LNCaP clone FGC (cell line): ENCODE measurements at regions not wholly inside any gene's neighbourhood (a gene's known extent, or its start where the extent isn't known, plus 50 kb on each side); places are given as distances from the start of the nearest gene placed in this dataset.

Source experiments
- DNase-seq: peaks from one replicate; pipeline ENCODE4 v3.0.0-alpha.2; 2011; ENCODE audit warnings: low read depth
- H3K4me3 ChIP-seq: 2 replicates; pipeline ENCODE4 v1.5.1; 2011; ENCODE audit warnings: mild to moderate bottlenecking, low read depth, low read length, control low read depth
- TF ChIP-seq, protein P1 (sequence below): IDR thresholded peaks from 2 replicates; pipeline ENCODE4 v1.5.1; 2012; ENCODE audit warnings: mild to moderate bottlenecking; ENCODE audit not compliant: control insufficient read depth, insufficient read depth; ENCODE audit errors: extremely low read depth

DNA sequence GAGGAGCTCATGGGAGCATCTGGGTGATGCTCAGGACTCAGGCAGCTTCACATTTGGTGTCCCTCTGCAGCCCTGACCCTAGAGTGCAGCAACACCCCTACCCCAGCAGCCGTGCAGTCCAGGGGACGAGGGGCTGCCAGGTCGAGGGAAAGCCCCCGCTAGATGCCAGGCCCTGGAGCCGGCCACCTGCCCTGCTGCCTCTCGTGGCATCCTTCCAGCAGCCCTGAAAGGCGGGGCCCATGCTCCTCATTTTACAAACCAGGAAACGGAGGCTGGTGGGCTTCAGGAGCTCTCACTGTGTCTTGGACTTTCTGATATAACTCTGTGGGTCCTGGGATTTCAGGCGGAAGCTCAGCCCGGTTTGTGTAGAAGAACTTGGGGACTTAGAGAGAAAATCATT, 120.5 kb upstream of the WNT4 start:
- TF ChIP-seq, protein P1, sequence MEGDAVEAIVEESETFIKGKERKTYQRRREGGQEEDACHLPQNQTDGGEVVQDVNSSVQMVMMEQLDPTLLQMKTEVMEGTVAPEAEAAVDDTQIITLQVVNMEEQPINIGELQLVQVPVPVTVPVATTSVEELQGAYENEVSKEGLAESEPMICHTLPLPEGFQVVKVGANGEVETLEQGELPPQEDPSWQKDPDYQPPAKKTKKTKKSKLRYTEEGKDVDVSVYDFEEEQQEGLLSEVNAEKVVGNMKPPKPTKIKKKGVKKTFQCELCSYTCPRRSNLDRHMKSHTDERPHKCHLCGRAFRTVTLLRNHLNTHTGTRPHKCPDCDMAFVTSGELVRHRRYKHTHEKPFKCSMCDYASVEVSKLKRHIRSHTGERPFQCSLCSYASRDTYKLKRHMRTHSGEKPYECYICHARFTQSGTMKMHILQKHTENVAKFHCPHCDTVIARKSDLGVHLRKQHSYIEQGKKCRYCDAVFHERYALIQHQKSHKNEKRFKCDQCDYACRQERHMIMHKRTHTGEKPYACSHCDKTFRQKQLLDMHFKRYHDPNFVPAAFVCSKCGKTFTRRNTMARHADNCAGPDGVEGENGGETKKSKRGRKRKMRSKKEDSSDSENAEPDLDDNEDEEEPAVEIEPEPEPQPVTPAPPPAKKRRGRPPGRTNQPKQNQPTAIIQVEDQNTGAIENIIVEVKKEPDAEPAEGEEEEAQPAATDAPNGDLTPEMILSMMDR = no peak
- no peak overlapping the region for H3K4me3 ChIP-seq
- no peak for DNase-seq

DNA sequence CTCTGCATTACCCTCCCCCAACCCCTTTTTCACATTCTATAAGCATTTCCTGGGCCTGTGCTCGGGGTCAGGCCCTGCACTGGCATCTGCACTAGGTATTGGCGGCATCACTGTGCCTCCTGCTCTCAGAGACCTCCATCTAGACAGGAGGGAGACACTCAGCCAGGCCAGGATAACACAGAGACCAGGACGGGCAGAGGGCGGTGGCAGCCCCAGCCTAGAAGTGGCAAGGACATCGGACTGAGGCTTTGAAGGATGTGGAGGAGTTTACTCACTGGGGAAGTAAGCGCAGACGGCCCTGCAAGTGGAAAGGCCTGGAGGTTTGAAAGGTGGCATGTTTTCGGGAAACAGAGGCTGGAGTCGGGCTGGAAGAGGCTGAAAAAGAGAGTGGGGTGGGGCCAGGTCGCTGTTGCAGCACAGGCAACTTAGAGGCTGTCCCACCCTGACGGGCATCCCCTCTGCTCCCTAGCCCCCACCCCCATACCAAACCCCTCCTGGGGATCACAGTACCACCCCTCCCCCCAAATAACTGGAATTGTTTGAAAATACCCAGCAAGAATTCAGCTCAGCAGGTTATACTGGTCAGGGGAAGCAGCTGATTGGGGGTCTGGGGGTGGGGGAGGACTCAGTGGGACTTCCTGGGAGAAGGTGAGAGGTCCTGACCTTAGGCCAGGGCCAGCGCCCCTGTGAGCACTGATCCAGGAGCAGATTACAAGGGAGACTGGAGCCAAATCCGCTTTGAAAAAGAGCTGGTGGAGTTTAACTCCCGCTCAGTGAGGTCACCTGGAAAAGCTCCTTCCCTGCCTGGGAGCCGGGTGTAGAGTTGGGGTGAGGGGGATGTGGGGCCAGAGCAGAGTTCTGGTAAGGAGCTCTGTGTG, 121.8 kb upstream of the WNT4 start:
- DNase-seq = no peak
- TF ChIP-seq, protein P1 = no peak
- no peak overlapping the region for H3K4me3 ChIP-seq

DNA sequence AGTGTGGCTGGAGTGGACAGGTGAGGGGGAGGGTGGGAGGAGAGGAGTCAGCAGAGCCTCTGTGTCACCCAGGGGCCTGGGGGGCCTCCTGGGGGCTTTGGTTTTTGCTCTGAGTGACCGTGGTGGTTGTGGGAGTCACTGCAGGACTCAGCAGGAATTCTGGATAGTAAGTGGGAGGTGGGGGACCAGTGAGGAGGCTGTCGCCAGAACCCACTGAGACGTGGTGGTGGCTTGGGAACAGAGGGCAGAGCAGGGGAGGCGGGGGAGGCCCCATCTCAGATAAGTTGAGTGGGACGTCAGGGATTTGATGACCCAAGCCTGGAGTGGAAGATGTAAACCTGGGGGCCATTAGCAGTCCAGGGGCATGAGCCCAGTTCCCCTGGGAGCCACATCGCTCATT, 123.2 kb upstream of the WNT4 start:
- no peak overlapping the region for H3K4me3 ChIP-seq
- DNase-seq = no peak
- TF ChIP-seq, protein P1 = no peak

DNA sequence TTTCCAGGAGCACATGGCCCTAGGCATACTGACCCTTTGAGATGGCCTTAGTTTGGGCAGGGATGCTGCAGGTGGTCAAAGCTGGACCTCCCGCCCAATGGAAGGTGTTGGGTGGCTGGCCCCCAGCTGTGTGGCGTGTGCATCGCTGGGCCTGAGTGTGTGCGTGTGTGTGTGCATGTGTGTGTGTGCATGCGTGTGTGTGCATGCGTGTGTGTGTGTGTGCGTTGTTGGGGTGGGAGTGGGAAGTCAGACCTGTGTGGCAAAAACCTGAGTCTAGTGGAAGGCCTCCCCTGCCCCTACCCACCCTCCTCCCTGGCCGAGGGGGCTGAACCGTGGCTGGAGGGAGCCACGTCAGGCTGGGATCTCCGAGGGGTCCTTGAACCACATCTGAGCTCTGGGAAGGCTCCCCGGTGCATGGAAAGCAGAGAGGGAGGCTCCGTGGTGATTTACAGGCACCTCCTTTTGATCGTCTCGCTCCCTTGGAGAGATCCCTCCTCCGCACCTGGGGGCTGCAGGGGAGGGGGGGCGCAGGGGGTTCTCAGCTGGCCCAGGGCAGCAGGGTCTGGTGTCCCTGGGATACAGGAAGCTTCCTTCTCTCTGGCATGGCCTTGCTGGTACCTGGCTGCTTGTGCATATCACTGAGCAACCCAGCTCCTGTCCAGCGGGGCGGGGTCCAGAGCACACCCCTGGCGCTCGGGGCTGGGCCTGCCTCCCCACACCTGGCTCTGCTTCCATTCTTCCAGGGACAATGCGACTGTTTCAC, 124.7 kb upstream of the WNT4 start:
- DNase-seq = no peak
- no peak overlapping the region for H3K4me3 ChIP-seq
- TF ChIP-seq, protein P1 = no peak

DNA sequence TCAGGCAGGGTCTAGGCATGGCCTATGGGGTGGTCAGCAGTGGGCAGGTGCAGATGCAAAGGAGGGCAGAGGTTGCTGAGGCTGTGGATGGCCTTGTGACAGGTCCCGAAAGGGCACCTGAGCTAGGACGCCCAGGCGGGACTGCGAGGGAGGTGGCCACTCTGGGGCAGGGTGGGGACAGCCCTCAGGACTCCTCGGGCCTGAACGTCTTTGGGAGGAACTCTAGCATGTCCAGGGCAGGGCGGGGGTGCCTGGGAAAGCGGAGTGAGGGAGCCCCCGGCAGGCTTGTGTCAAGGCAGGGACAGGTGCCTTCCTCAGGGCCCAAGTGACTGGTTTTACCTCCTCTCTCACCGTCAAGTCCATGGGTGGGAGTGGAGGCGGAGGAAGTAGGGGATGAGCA, 125.4 kb upstream of the WNT4 start:
- TF ChIP-seq, protein P1 = no peak
- H3K4me3 ChIP-seq = no peak overlapping the region
- DNase-seq = no peak

DNA sequence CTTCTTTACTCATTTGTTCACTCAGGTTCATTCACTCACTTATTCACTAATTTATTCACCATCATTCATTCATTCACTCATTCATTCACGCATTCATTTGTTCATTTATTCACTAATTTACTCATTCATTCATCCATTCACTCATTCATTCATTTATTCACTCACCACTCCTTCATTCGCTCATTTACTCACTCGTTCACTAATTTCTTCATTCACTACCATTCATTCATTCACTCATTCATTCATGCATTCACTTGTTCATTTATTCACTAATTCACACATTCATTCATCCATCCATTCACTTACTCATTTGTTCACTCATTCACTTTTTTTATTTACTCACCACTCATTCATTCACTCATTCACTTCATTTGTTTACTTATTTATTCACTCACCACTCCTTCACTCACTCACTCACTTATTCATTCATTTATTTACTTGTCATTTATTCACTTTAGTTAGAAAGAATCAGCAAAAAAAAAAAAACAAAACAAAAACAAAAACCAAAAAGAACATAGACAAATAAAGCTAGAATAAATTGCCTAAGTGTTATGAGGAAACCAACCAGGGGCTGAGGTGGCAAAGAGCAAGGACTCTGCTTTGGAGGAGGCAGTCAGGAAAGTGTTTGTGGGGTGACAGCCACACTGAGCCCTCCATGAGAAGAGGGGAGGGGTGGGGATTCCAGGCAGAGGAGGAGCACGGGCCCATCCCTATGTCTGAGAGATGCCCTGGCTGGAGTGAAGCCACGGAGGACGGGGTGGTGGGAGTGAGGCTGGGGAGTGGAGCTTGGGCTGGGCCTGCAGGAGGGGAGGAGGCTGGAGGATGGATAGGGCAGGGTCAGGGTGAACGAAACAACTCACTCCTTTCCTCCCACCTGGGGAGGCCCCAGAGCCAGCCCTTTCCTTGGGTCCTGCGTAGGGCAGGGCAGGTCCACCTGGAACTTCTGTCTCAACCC, 129.2 kb upstream of the WNT4 start:
- TF ChIP-seq, protein P1 = no peak
- no peak overlapping the region for H3K4me3 ChIP-seq
- no peak for DNase-seq
